CD4-positive, alpha-beta T cell (primary cell): ENCODE measurements at regions not wholly inside any gene's neighbourhood (a gene's known extent, or its start where the extent isn't known, plus 50 kb on each side); places are given as distances from the start of the nearest gene placed in this dataset.

Experiments
- ATAC-seq: fragments of 200-7000 bp; cut with Tn5 transposase; one replicate; pipeline ENCODE4 v1.10.0; 2022; ENCODE audit warnings: mild to moderate bottlenecking; ENCODE audit not compliant: poor library complexity
- CTCF ChIA-PET: fragments of 350-600 bp; sonication (Branson Sonifier 250); formaldehyde crosslinking; loops from one replicate; lab custom pipeline; 2021; ENCODE audit warnings: antibody characterized with exemption, inconsistent platforms; lab: Charles Lee
- POLR2A ChIA-PET: fragments of 350-600 bp; sonication (Branson Sonifier 250); formaldehyde crosslinking; loops from one replicate; lab custom pipeline; 2021; ENCODE audit warnings: antibody characterized with exemption, inconsistent platforms; lab: Charles Lee
- DNase-seq, 14 experiments: peaks; one replicate each; pipeline ENCODE4 v3.0.0-alpha.2; 2013 to 2020; ENCODE audit warnings: mixed read lengths in 2 of 14
- H3K27ac ChIP-seq, 2 donors: one replicate each; pipeline versions ENCODE4 v1.5.1 to v1.7.0; 2013; ENCODE audit warnings: low read length in 2 of 2, low read depth in 1 of 2, mild to moderate bottlenecking in 1 of 2
- H3K27me3 ChIP-seq, 2 experiments: 1 replicate in 1 of 2; 2 replicates in 1 of 2; pipeline versions ENCODE4 v1.6.1 to v1.7.0; 2013; ENCODE audit warnings: low read length in 2 of 2, control low read depth in 1 of 2, mild to moderate bottlenecking in 1 of 2, moderate library complexity in 1 of 2; ENCODE audit not compliant: insufficient read depth in 2 of 2, control insufficient read depth in 1 of 2
- H3K36me3 ChIP-seq: one replicate; pipeline ENCODE4 v1.6.1; 2013; ENCODE audit warnings: low read length, control low read depth; ENCODE audit not compliant: insufficient read depth
- H3K4me1 ChIP-seq: one replicate; pipeline ENCODE4 v1.6.1; 2013; ENCODE audit warnings: low read length, control low read depth; ENCODE audit not compliant: insufficient read depth
- H3K4me3 ChIP-seq: one replicate; pipeline ENCODE4 v1.5.1; 2013; ENCODE audit warnings: mild to moderate bottlenecking, low read length, moderate library complexity
- H3K9me3 ChIP-seq, 2 experiments: 1 replicate in 1 of 2; 2 replicates in 1 of 2; pipeline versions ENCODE4 v1.6.1 to v1.7.0; 2013; ENCODE audit warnings: low read length in 2 of 2, mild to moderate bottlenecking in 2 of 2, control low read depth in 1 of 2, moderate library complexity in 1 of 2; ENCODE audit not compliant: control insufficient read depth in 1 of 2, insufficient read depth in 1 of 2
- H3K27ac Mint-ChIP-seq: one replicate; pipeline ENCODE4 v1.8.0; 2020; ENCODE audit warnings: mixed read lengths
- H3K27me3 Mint-ChIP-seq: one replicate; pipeline ENCODE4 v1.8.0; 2021; ENCODE audit warnings: mixed read lengths
- H3K36me3 Mint-ChIP-seq: one replicate; pipeline ENCODE4 v1.8.0; 2021; ENCODE audit warnings: low read depth, mixed read lengths
- H3K4me1 Mint-ChIP-seq: one replicate; pipeline ENCODE4 v1.8.0; 2021; ENCODE audit warnings: low read depth, mixed read lengths
- H3K4me3 Mint-ChIP-seq: one replicate; pipeline ENCODE4 v1.8.0; 2020; ENCODE audit warnings: mild to moderate bottlenecking, mixed read lengths
- H3K9me3 Mint-ChIP-seq: one replicate; pipeline ENCODE4 v1.8.0; 2020; ENCODE audit warnings: mixed read lengths
- CTCF ChIP-seq: fragments of 200-600 bp; IDR thresholded peaks from one replicate; pipeline ENCODE4 v1.8.0; 2022; ENCODE audit warnings: antibody characterized with exemption, mild to moderate bottlenecking
- intact Hi-C, 2 experiments: fragments of 100-400 bp; cut with DNase I in 1 of 2; cut with micrococcal nuclease in 1 of 2; formaldehyde crosslinking; loops; one replicate each; pipeline versions ENCODE4 v1.15.1 to v1.9.0; 2023 to 2025; cut with DNase I, micrococcal nuclease

- Mint-ChIP-seq H3K27ac (no peak overlapping the region), H3K9me3 (no peaks in the 10 kb centered on the region), H3K27me3 (no peaks in the 10 kb centered on the region), H3K36me3 (no peaks in the 10 kb centered on the region), H3K4me3 (no peak overlapping the region), H3K4me1 (no peaks in the 10 kb centered on the region)
- no peak for TF ChIP-seq CTCF
- ChIA-PET POLR2A (no interaction called here), CTCF (no interaction called here)
- ATAC-seq (no peak), DNase-seq (no peak)
- H3K4me1 ChIP-seq, result no peaks in the 10 kb centered on the region
- no peaks in the 10 kb centered on the region for H3K36me3 ChIP-seq
- H3K9me3 ChIP-seq, result no peaks in the 10 kb centered on the region
- H3K4me3 ChIP-seq, result no peak overlapping the region
- no peak overlapping the region for H3K27ac ChIP-seq
- intact Hi-C loops, result no loop called here
- H3K27me3 ChIP-seq, result peaks cover 0 to 3% of the 10 kb centered on the region in 2 experiments
Observed at GRCh38 chr17:14670861-14671260, 370.0 kb downstream of the HS3ST3B1 start.

- Histone ChIP-seq H3K4me1 (no peaks in the 10 kb centered on the region), H3K4me3 (no peak overlapping the region), H3K36me3 (no peaks in the 10 kb centered on the region), H3K9me3 (no peaks in the 10 kb centered on the region), H3K27me3 (no peaks in the 10 kb centered on the region), H3K27ac (no peak overlapping the region)
- ATAC-seq, result no peak
- ChIA-PET CTCF (no interaction called here), POLR2A (no interaction called here)
- H3K4me1 Mint-ChIP-seq, result no peaks in the 10 kb centered on the region
- H3K27ac Mint-ChIP-seq, result no peak overlapping the region
- intact Hi-C loops, result no loop called here
- no peaks in the 10 kb centered on the region for H3K27me3 Mint-ChIP-seq
- no peak overlapping the region for H3K4me3 Mint-ChIP-seq
- no peak for TF ChIP-seq CTCF
- no peaks in the 10 kb centered on the region for H3K9me3 Mint-ChIP-seq
- DNase-seq, result no peak
- no peaks in the 10 kb centered on the region for H3K36me3 Mint-ChIP-seq
Observed at GRCh38 chr17:14664511-14664910, 363.6 kb downstream of the HS3ST3B1 start.

GRCh38 chr17:14641117-14641516 is 340.2 kb downstream of the HS3ST3B1 start:
- Mint-ChIP-seq H3K27ac (no peak overlapping the region), H3K9me3 (no peaks in the 10 kb centered on the region), H3K4me3 (no peak overlapping the region), H3K4me1 (no peaks in the 10 kb centered on the region), H3K27me3 (peaks cover 11% of the 10 kb centered on the region), H3K36me3 (no peaks in the 10 kb centered on the region)
- no peak for TF ChIP-seq CTCF
- Histone ChIP-seq H3K9me3 (no peaks in the 10 kb centered on the region), H3K27ac (no peak overlapping the region), H3K4me1 (no peaks in the 10 kb centered on the region), H3K27me3 (no peaks in the 10 kb centered on the region), H3K36me3 (no peaks in the 10 kb centered on the region), H3K4me3 (no peak overlapping the region)
- CTCF ChIA-PET, result no interaction called here
- DNase-seq (no peak), ATAC-seq (no peak)
- POLR2A ChIA-PET, result no interaction called here
- intact Hi-C loops, result no loop called here
